SIG-M5 (cell line): ENCODE measurements at regions not wholly inside any gene's neighbourhood (a gene's known extent, or its start where the extent isn't known, plus 50 kb on each side); places are given as distances from the start of the nearest gene placed in this dataset.
A peak's percentile ranks its signal among the peaks of the same experiment; 100 is the strongest.
"Not testable (repeated sequence)": the region's sequence is repeated elsewhere in the genome, so short reads cannot be mapped to it uniquely, and the experiment has no call there.

Experiments used
- DNase-seq: peaks from one replicate; lab custom pipeline; 2025; lab: John Stamatoyannopoulos, UW

GRCh38 chr3:72535772-72536171 lies 312.5 kb downstream of the SHQ1 start:
- DNase-seq = no peak

DNA sequence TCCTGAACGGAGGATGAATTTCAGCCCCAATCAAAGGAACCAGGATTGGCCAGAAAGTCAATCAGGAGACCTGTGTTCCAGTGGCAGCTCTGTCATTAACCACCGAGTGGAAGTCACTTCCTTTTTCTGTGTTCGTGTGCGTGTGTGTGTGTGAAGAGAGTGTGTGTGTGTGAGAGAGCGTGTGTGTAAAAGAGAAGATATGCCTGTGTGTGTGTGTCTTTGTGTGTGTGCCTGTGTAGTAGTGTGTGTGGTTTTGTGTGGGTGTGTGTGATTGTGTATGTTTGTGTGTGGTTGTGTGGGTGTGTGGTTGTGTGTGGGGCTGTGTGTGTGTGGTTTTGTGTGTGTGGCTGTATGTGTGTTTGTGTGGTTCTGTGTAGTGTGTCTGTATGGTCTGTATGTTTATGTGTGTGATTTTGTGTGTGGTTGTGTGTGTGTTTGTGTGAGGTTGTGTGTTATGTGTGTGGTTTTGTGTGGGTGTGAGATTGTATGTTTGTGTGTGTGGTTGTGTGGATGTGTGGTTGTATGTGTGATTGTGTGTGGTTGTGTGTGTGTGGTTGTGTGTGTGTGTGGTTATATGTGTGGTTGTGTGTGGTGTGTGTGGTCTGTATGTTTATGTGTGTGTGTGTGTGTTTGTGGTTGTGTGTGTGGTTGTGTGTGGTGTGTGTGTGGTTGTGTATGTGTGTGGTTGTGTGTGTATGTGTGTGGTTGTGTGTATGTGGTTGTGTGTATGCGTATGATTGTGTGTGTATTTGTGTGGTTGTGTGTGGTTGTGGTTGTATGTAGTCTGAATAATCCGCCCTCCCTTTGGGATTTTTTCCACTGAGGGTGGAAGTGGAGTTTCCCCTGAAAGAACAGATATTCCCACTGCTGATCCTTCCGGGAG lies 314.4 kb downstream of the SHQ1 start:
- DNase-seq = no peak

DNA sequence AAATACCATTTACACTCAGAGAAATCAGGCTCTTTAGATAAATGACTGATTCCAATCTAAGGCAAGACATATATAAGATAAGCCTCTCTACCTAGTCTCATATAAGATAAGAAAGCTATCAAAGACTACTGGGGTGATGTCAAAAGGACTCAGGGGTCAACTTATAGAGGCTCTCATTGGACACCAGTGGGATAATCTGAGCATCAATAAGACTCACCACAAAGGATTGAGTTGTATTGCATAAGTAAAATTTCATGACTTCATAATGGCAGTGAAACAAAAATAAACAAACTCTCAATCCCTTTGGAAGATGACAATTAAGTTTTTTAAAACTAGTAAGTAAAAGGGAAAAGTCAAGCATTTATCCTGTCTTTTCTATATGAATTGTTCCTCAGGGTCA lies 317.8 kb downstream of the SHQ1 start:
- no peak for DNase-seq

DNA sequence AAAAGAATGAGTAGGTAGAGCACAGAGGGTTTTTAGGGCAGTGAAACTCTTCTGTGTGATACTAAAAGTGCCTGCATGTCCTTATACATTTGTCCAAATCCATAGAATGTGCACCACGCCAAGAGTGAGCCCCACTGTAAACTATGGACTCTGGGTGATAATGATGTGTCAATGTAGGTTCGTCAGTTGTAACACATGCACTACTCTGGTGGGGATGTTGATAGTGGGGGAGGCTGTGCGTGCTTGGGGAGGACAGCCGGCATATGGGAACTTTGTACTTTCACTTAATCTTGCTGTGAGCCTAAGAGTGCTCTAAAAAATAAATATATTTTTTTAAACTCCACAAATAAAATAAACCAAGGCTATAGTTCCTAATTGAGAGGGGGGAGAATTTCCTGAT lies 319.2 kb downstream of the SHQ1 start:
- DNase-seq = no peak

- peak; percentile 92 for DNase-seq
Measured at GRCh38 chr3:72523429-72524151, 324.7 kb downstream of the SHQ1 start.

DNA sequence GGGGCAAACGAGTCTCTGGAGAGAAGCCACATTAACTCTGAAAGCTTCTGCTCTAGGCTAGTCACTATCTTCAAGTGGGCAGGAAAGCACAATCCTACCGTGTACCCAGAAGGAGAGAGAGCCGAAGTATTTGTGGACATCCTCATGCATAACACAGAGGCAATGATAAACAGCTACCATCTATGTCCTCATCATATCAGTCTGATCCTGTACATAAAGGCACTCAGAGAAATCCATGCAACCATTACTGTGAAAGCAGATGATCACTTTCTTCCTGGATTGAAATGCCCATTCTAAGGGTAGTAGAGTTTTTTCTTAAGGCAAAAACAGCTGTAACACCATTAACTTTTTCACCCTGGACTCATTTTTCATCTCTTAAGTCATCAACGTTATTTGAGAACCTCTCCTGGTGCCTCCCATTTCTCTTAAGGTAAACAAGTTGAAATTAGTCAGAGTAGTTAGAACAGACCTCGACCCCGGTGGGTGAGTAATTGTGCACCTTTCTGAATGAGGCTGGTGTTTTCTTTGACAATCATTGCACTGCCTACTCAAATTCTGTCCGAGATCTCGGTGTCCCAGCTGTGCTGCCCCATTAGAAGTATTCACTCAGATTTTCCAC lies 327.4 kb downstream of the SHQ1 start:
- no peak for DNase-seq

GRCh38 chr3:72519946-72520604 lies 328.2 kb downstream of the SHQ1 start:
- no peak for DNase-seq

DNA sequence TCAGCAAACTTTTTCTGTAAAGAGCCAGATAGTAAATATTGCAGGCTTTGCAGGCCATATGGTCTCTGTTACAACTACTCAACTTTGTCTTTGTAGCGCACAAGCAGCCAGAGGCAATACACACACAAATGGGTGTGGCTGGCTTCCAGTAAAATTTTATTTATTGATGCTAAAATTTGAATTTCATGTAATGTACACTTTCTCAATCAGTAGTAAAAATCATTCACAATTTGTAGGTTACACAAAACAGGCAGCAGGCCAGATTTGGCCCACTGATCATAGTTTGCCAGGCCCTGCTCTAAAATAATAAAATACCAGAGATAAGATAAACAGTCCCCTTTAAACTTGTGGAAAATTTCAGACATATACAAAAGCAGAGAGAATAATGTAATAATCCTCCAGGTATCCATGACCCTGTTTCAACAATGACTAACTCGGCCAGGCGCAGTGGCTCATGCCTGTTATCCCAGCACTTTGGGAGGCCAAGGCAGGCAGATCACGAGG lies 330.3 kb downstream of the SHQ1 start:
- no peak for DNase-seq

DNA sequence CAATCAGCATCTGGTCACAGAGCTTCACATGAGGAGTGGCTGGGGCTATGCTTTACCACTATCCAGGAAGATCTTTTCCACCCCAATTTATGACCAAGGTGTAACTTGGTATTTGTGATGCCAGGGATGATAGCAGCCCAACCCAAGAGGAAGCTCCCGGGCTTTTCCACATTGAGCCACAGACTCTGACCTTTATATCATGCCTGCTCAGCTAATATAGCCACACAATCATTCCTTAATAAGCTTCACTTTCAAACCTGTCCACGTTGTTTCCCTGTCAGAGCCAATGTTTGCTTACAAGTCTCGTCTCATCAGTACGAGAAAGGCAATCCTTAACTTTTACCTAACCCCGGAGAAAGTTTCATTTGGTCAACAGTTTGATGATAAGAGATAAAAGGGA lies 330.9 kb downstream of the SHQ1 start:
- no peak for DNase-seq

DNA sequence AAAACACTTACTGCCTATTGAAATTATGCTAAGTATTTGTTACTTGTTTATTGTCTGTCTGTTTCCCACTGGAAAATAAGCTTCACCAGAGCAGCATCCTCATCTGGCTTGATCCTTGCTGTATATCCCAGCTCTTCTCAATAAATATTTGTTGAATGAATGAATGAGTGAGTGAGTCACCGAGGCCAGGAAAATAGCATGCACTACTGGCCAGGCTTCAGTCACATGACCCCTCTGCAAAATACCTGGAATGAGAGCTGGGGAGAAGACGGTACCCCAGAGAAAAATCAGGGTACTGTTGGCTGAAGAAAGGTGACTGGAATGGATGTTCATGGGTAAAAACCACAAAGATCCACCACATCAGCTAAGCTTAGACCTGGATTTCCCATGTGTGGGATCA lies 331.9 kb downstream of the SHQ1 start:
- no peak for DNase-seq

DNA sequence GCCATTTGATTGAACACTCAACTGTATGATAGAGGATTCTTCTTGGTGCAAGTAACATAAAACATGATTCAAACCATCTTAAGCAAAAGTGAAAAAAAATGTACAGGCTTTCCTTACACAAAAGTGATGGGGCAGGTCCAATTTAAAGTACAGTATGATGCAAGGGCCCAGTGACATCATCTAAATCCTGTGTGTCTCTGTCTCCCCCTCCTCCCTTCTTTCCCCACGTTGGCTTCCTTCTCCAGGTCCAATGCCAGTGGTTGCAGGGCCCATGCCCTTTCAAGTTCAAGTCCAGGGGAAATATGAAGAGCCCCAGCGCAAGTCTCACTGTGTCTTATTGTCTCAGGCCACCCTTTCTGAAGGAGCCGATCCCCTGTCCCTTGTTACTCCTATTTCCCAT lies 332.3 kb downstream of the SHQ1 start:
- no peak for DNase-seq

DNA sequence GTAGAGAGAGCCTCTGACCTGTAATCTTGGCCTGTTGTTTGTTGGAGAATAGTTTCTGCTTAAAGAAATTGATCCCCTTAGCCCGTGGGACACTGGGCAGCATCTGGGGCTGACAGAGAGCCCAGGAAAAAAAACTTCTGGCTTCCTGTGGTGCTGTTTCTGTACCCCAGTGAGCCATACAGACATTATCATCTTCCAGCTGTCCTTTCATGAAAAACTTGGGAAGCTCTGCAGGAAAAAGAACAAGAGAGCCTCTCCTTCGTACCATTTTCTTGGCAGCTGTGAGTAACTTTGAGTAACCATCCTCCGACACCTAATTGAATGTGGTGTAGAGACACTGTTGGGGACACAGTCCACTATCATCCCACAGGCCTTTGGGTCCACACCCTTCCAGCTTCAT lies 333.0 kb downstream of the SHQ1 start:
- no peak for DNase-seq

GRCh38 chr3:72510247-72510646 lies 338.0 kb downstream of the SHQ1 start:
- DNase-seq = no peak

DNA sequence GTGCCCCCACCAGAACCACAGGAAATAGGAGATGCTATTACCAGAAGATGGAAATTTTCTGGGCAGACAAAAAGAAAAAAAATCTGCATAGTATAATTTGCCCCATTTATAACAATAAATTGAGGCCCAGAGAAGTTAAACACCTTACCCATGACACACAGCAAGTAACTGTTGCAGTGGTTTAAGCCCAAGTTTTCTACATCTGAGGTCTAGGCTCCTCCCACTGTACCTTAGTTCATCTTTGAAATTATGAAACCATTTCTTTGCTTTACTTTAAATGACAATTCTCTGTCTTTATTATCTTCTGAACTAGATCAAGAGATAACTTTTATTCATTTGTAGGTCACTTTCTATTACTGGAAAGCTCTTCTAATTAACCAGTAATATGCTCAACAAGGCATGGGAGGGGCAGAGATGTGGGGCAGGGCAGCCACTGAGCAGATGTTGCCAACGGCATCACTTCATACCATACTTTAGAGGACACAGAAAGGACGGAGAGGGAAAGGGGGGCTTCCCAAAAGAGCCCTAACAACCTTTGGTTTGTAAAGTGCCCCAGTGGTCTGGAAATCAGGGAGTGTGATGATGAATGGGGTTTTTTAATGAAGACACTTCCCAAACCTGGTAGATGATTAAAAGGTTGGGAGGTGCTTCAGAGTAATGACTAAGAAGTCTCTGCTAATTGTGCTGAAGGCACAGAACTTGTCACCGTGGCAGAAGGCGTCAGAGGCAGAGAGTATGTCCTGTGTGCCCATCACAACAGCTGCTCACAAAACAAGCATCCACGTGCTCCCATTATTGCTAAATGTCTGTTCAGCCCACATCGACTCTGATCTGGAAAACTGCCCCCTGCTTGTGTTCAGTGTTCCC lies 342.5 kb downstream of the SHQ1 start:
- DNase-seq = no peak

GRCh38 chr3:72497501-72497900 lies 350.7 kb downstream of the SHQ1 start:
- DNase-seq = not testable (repeated sequence)

- DNase-seq = no peak
Measured at GRCh38 chr3:72496051-72496670, 352.1 kb downstream of the SHQ1 start.

DNA sequence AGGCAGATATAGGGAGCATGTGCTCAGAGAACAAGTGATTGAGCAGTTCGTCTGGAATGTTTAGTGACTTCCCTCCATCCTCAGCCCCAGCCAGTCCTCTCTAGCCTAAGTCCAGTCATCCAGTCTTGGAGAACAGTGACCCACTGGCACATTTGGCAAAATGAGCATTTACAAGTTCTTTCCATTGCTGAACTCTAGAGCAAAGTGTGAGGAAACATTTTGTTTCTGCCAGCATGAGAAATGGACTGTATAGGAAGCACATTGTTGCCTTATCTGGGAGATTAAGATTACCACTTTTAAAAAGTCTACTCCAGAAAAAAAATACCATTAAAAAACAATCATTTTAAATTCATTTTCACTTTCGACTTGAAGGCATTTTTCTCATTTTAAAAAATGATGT lies 353.6 kb downstream of the SHQ1 start:
- DNase-seq = no peak

- no peak for DNase-seq
Measured at GRCh38 chr3:72494130-72494529, 354.1 kb downstream of the SHQ1 start.

DNA sequence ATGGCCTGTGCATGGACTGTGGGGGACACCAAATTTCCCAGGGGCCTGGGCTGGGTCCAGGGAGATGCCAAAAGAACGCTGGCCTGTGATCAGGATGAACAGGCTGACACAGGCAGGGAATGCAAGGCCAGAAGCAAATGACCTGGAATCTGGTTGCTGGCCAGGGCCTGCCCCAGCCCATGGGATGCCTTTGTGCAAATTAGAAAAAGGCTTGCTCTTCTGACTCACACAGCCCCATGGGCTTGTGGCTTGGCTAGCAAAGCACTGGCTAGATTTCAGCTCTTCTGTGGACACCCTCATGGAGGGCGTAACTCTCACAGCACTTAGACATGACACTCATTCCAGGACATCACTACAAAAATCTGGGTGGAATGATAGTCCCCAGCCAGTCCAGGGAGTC lies 356.0 kb downstream of the SHQ1 start:
- no peak for DNase-seq

GRCh38 chr3:72490688-72491435 lies 357.4 kb downstream of the SHQ1 start:
- no peak for DNase-seq
